ENCODE measurements at regions not wholly inside any gene's neighbourhood (a gene's known extent, or its start where the extent isn't known, plus 50 kb on each side); places are given as distances from the start of the nearest gene placed in this dataset.

- H3K27ac Mint-ChIP-seq = no peak overlapping the region
- DNase-seq (ENCODE audit: low spot score) = no peak
- intact Hi-C loops (cut with micrococcal nuclease) = no loop called here
- no peaks in the 10 kb centered on the region for H3K4me1 Mint-ChIP-seq (ENCODE audit: low read depth)
- no peaks in the 10 kb centered on the region for H3K36me3 Mint-ChIP-seq (ENCODE audit: low read depth)
- no peaks in the 10 kb centered on the region for H3K9me3 Mint-ChIP-seq
- H3K4me3 Mint-ChIP-seq = no peak overlapping the region
- no peaks in the 10 kb centered on the region for H3K27me3 Mint-ChIP-seq (ENCODE audit: insufficient read depth)
Observed at GRCh38 chr5:108607421-108607820, 140.3 kb upstream of the FER start.

- no peak overlapping the region for H3K4me3 Mint-ChIP-seq
- H3K27ac Mint-ChIP-seq = no peak overlapping the region
- no peaks in the 10 kb centered on the region for H3K27me3 Mint-ChIP-seq (ENCODE audit: insufficient read depth)
- no peaks in the 10 kb centered on the region for H3K4me1 Mint-ChIP-seq (ENCODE audit: low read depth)
- no peaks in the 10 kb centered on the region for H3K9me3 Mint-ChIP-seq
- intact Hi-C loops (cut with micrococcal nuclease) = no loop called here
- H3K36me3 Mint-ChIP-seq (ENCODE audit: low read depth) = no peaks in the 10 kb centered on the region
- no peak for DNase-seq (ENCODE audit: low spot score)
Observed at GRCh38 chr5:108606185-108606584, 141.5 kb upstream of the FER start.

GRCh38 chr5:108602830-108603229, 144.9 kb upstream of the FER start:
- peaks cover 2% of the 10 kb centered on the region for H3K27me3 Mint-ChIP-seq (ENCODE audit: insufficient read depth)
- DNase-seq (ENCODE audit: low spot score) = no peak
- H3K4me3 Mint-ChIP-seq = no peak overlapping the region
- H3K27ac Mint-ChIP-seq = no peak overlapping the region
- no peaks in the 10 kb centered on the region for H3K4me1 Mint-ChIP-seq (ENCODE audit: low read depth)
- H3K36me3 Mint-ChIP-seq (ENCODE audit: low read depth) = no peaks in the 10 kb centered on the region
- no peaks in the 10 kb centered on the region for H3K9me3 Mint-ChIP-seq
- intact Hi-C loops (cut with micrococcal nuclease) = no loop called here

GRCh38 chr5:108590799-108591198, 156.9 kb upstream of the FER start:
- no peaks in the 10 kb centered on the region for H3K9me3 Mint-ChIP-seq
- no peaks in the 10 kb centered on the region for H3K4me1 Mint-ChIP-seq (ENCODE audit: low read depth)
- no peak for DNase-seq (ENCODE audit: low spot score)
- intact Hi-C loops (cut with micrococcal nuclease) = no loop called here
- no peaks in the 10 kb centered on the region for H3K36me3 Mint-ChIP-seq (ENCODE audit: low read depth)
- no peaks in the 10 kb centered on the region for H3K27me3 Mint-ChIP-seq (ENCODE audit: insufficient read depth)
- no peak overlapping the region for H3K4me3 Mint-ChIP-seq
- H3K27ac Mint-ChIP-seq = no peak overlapping the region

GRCh38 chr5:108588323-108588722, 159.4 kb upstream of the FER start:
- Mint-ChIP-seq H3K27me3 (ENCODE audit: insufficient read depth) (no peaks in the 10 kb centered on the region), H3K27ac (no peak overlapping the region), H3K9me3 (no peaks in the 10 kb centered on the region), H3K4me1 (ENCODE audit: low read depth) (no peaks in the 10 kb centered on the region), H3K36me3 (ENCODE audit: low read depth) (no peaks in the 10 kb centered on the region), H3K4me3 (no peak overlapping the region)
- intact Hi-C loops (cut with micrococcal nuclease) = no loop called here
- no peak for DNase-seq (ENCODE audit: low spot score)

- intact Hi-C loops (cut with micrococcal nuclease) = no loop called here
- Mint-ChIP-seq H3K4me3 (no peak overlapping the region), H3K9me3 (no peaks in the 10 kb centered on the region), H3K4me1 (ENCODE audit: low read depth) (no peaks in the 10 kb centered on the region), H3K36me3 (ENCODE audit: low read depth) (no peaks in the 10 kb centered on the region), H3K27me3 (ENCODE audit: insufficient read depth) (no peaks in the 10 kb centered on the region), H3K27ac (no peak overlapping the region)
- no peak for DNase-seq (ENCODE audit: low spot score)
Observed at GRCh38 chr5:108587821-108588220, 159.9 kb upstream of the FER start.

GRCh38 chr5:108581026-108581425, 166.7 kb upstream of the FER start:
- no peaks in the 10 kb centered on the region for H3K9me3 Mint-ChIP-seq
- intact Hi-C loops (cut with micrococcal nuclease) = no loop called here
- no peak overlapping the region for H3K27ac Mint-ChIP-seq
- H3K36me3 Mint-ChIP-seq (ENCODE audit: low read depth) = no peaks in the 10 kb centered on the region
- H3K4me1 Mint-ChIP-seq (ENCODE audit: low read depth) = no peaks in the 10 kb centered on the region
- H3K27me3 Mint-ChIP-seq (ENCODE audit: insufficient read depth) = peaks cover 4% of the 10 kb centered on the region
- no peak overlapping the region for H3K4me3 Mint-ChIP-seq
- no peak for DNase-seq (ENCODE audit: low spot score)

- Mint-ChIP-seq H3K27ac (no peak overlapping the region), H3K9me3 (peaks cover 7% of the 10 kb centered on the region), H3K4me3 (no peak overlapping the region), H3K36me3 (ENCODE audit: low read depth) (no peaks in the 10 kb centered on the region), H3K27me3 (ENCODE audit: insufficient read depth) (peaks cover 4% of the 10 kb centered on the region), H3K4me1 (ENCODE audit: low read depth) (no peaks in the 10 kb centered on the region)
- no peak for DNase-seq (ENCODE audit: low spot score)
- intact Hi-C loops (cut with micrococcal nuclease) = no loop called here
Observed at GRCh38 chr5:108579236-108579635, 168.5 kb upstream of the FER start.

- intact Hi-C loops (cut with micrococcal nuclease) = no loop called here
- H3K9me3 Mint-ChIP-seq = peaks cover 10% of the 10 kb centered on the region
- H3K27ac Mint-ChIP-seq = no peak overlapping the region
- H3K36me3 Mint-ChIP-seq (ENCODE audit: low read depth) = no peaks in the 10 kb centered on the region
- peaks cover 4% of the 10 kb centered on the region for H3K27me3 Mint-ChIP-seq (ENCODE audit: insufficient read depth)
- DNase-seq (ENCODE audit: low spot score) = no peak
- no peaks in the 10 kb centered on the region for H3K4me1 Mint-ChIP-seq (ENCODE audit: low read depth)
- H3K4me3 Mint-ChIP-seq = no peak overlapping the region
Observed at GRCh38 chr5:108578791-108579190, 168.9 kb upstream of the FER start.

GRCh38 chr5:108567429-108567828, 180.3 kb upstream of the FER start:
- no peaks in the 10 kb centered on the region for H3K4me1 Mint-ChIP-seq (ENCODE audit: low read depth)
- H3K4me3 Mint-ChIP-seq = no peak overlapping the region
- H3K27me3 Mint-ChIP-seq (ENCODE audit: insufficient read depth) = peaks cover 1% of the 10 kb centered on the region
- H3K27ac Mint-ChIP-seq = no peak overlapping the region
- H3K9me3 Mint-ChIP-seq = peaks cover under 1% of the 10 kb centered on the region
- no peaks in the 10 kb centered on the region for H3K36me3 Mint-ChIP-seq (ENCODE audit: low read depth)
- intact Hi-C loops (cut with micrococcal nuclease) = no loop called here
- DNase-seq (ENCODE audit: low spot score) = no peak

GRCh38 chr5:108564441-108564840, 182.5 kb upstream of the FBXL17 start:
- Mint-ChIP-seq H3K27ac (no peak overlapping the region), H3K4me3 (no peak overlapping the region), H3K4me1 (ENCODE audit: low read depth) (no peaks in the 10 kb centered on the region), H3K27me3 (ENCODE audit: insufficient read depth) (peaks cover 1% of the 10 kb centered on the region), H3K9me3 (no peaks in the 10 kb centered on the region), H3K36me3 (ENCODE audit: low read depth) (no peaks in the 10 kb centered on the region)
- intact Hi-C loops (cut with micrococcal nuclease) = no loop called here
- DNase-seq (ENCODE audit: low spot score) = no peak

- Mint-ChIP-seq H3K36me3 (ENCODE audit: low read depth) (no peaks in the 10 kb centered on the region), H3K9me3 (no peaks in the 10 kb centered on the region), H3K4me1 (ENCODE audit: low read depth) (no peaks in the 10 kb centered on the region), H3K27me3 (ENCODE audit: insufficient read depth) (peaks cover 1% of the 10 kb centered on the region), H3K27ac (no peak overlapping the region), H3K4me3 (no peak overlapping the region)
- intact Hi-C loops (cut with micrococcal nuclease) = no loop called here
- DNase-seq (ENCODE audit: low spot score) = no peak
Observed at GRCh38 chr5:108562205-108562454, 180.2 kb upstream of the FBXL17 start.

- H3K4me3 Mint-ChIP-seq = no peak overlapping the region
- no peaks in the 10 kb centered on the region for H3K36me3 Mint-ChIP-seq (ENCODE audit: low read depth)
- peaks cover 1% of the 10 kb centered on the region for H3K27me3 Mint-ChIP-seq (ENCODE audit: insufficient read depth)
- intact Hi-C loops (cut with micrococcal nuclease) = no loop called here
- no peaks in the 10 kb centered on the region for H3K4me1 Mint-ChIP-seq (ENCODE audit: low read depth)
- H3K9me3 Mint-ChIP-seq = no peaks in the 10 kb centered on the region
- no peak overlapping the region for H3K27ac Mint-ChIP-seq
- no peak for DNase-seq (ENCODE audit: low spot score)
Observed at GRCh38 chr5:108561416-108562204, 179.7 kb upstream of the FBXL17 start.

GRCh38 chr5:108560581-108560980, 178.7 kb upstream of the FBXL17 start:
- no peak overlapping the region for H3K4me3 Mint-ChIP-seq

More at GRCh38 chr5:108560581-108560980, 178.7 kb upstream of the FBXL17 start:
- H3K27me3 Mint-ChIP-seq (ENCODE audit: insufficient read depth) = peaks cover 1% of the 10 kb centered on the region
- no peak overlapping the region for H3K27ac Mint-ChIP-seq
- H3K4me1 Mint-ChIP-seq (ENCODE audit: low read depth) = no peaks in the 10 kb centered on the region
- intact Hi-C loops (cut with micrococcal nuclease) = no loop called here
- H3K9me3 Mint-ChIP-seq = no peaks in the 10 kb centered on the region
- no peaks in the 10 kb centered on the region for H3K36me3 Mint-ChIP-seq (ENCODE audit: low read depth)
- no peak for DNase-seq (ENCODE audit: low spot score)
